Activated T-cell treated with anti-CD3 and anti-CD28 coated beads for 48 hours (primary cell): ENCODE measurements at regions not wholly inside any gene's neighbourhood (a gene's known extent, or its start where the extent isn't known, plus 50 kb on each side); places are given as distances from the start of the nearest gene placed in this dataset.

ENCODE experiments used
- DNase-seq: peaks from one replicate; pipeline ENCODE4 v3.0.0-alpha.2; 2020; ENCODE audit warnings: low read depth

GRCh38 chr4:18071894-18072293 is 50.3 kb upstream of the LCORL start:
- no peak for DNase-seq
